IPS-NIHi7 (cell line): ENCODE measurements at regions not wholly inside any gene's neighbourhood (a gene's known extent, or its start where the extent isn't known, plus 50 kb on each side); places are given as distances from the start of the nearest gene placed in this dataset.
A peak's percentile ranks its signal among the peaks of the same experiment; 100 is the strongest.

Source experiments
- DNase-seq: peaks from one replicate; pipeline ENCODE4 v3.0.0; 2012; ENCODE audit warnings: mixed read lengths; ENCODE audit errors: extremely low spot score

- DNase-seq, result no peak
Observed at GRCh38 chr14:53356361-53357150, 203.4 kb upstream of the DDHD1 start.

GRCh38 chr14:53355581-53356112 lies 202.5 kb upstream of the DDHD1 start:
- peak; percentile 88 for DNase-seq

GRCh38 chr14:53354336-53354735 lies 201.2 kb upstream of the DDHD1 start:
- peak; percentile 20 for DNase-seq

GRCh38 chr14:53350866-53351265 lies 197.7 kb upstream of the DDHD1 start:
- no peak for DNase-seq

GRCh38 chr14:53350429-53350828 lies 197.3 kb upstream of the DDHD1 start:
- no peak for DNase-seq

GRCh38 chr14:53346988-53347387 lies 193.9 kb upstream of the DDHD1 start:
- DNase-seq, result no peak

- DNase-seq, result peak; percentile 20
Observed at GRCh38 chr14:53341324-53341723, 188.2 kb upstream of the DDHD1 start.

- DNase-seq, result no peak
Observed at GRCh38 chr14:53338192-53338591, 185.1 kb upstream of the DDHD1 start.

- no peak for DNase-seq
Observed at GRCh38 chr14:53336729-53337128, 183.6 kb upstream of the DDHD1 start.

GRCh38 chr14:53333809-53334208 lies 180.7 kb upstream of the DDHD1 start:
- DNase-seq, result no peak

GRCh38 chr14:53331921-53332320 lies 178.8 kb upstream of the DDHD1 start:
- no peak for DNase-seq

- DNase-seq, result no peak
Observed at GRCh38 chr14:53331247-53331646, 178.1 kb upstream of the DDHD1 start.

- DNase-seq, result no peak
Observed at GRCh38 chr14:53330441-53330840, 177.3 kb upstream of the DDHD1 start.

GRCh38 chr14:53328841-53329240 lies 175.7 kb upstream of the DDHD1 start:
- no peak for DNase-seq

GRCh38 chr14:53327716-53328115 lies 174.6 kb upstream of the DDHD1 start:
- no peak for DNase-seq

GRCh38 chr14:53325176-53325806 lies 172.2 kb upstream of the DDHD1 start:
- peak; percentile 48 for DNase-seq

GRCh38 chr14:53316504-53316903 lies 163.4 kb upstream of the DDHD1 start:
- DNase-seq, result no peak

- DNase-seq, result no peak
Observed at GRCh38 chr14:53310412-53310811, 157.3 kb upstream of the DDHD1 start.

- no peak for DNase-seq
Observed at GRCh38 chr14:53306911-53307310, 153.8 kb upstream of the DDHD1 start.

GRCh38 chr14:53306267-53306721 lies 153.2 kb upstream of the DDHD1 start:
- DNase-seq, result peak; percentile 80

GRCh38 chr14:53304726-53305381 lies 151.7 kb upstream of the DDHD1 start:
- no peak for DNase-seq

GRCh38 chr14:53295985-53296582 lies 143.0 kb upstream of the DDHD1 start:
- peak; percentile 45 for DNase-seq
